HepG2 (cell line): ENCODE measurements at regions not wholly inside any gene's neighbourhood (a gene's known extent, or its start where the extent isn't known, plus 50 kb on each side); places are given as distances from the start of the nearest gene placed in this dataset.

ENCODE experiments used
- ATAC-seq: fragments of 200-7000 bp; cut with Tn5 transposase; 3 replicates; pipeline ENCODE4 v1.9.1; 2020; ENCODE audit warnings: mild to moderate bottlenecking, moderate library complexity
- BruUV-seq: library from RNA; stranded (reverse); fragments of 400-500 nt; replicated peaks from 2 replicates; lab custom pipeline; 2021; lab: Mats Ljungman, UMichigan
- CTCF ChIA-PET: fragments of 300-600 bp; formaldehyde crosslinking; extraction: SDS; loops from one replicate; lab custom pipeline; 2021; ENCODE audit warnings: low total read pairs, inconsistent platforms, low intra/inter-chr PET ratio; lab: Yijun Ruan, JAX
- POLR2A ChIA-PET: fragments of 350-600 bp; sonication (Branson Sonifier 250); formaldehyde crosslinking; loops from one replicate; lab custom pipeline; 2020; ENCODE audit warnings: antibody characterized with exemption, inconsistent platforms; lab: Yijun Ruan, JAX
- DNase-seq: peaks from one replicate; pipeline ENCODE4 v3.0.0-alpha.2; 2015; ENCODE audit warnings: low spot score
- FAIRE-seq: peaks from 3 replicates; lab custom pipeline; 2011; peaks lifted over from hg19 to GRCh38; lab: Jason Lieb, UNC
- H2AFZ ChIP-seq: one replicate; pipeline ENCODE4 v1.6.1; 2011; ENCODE audit warnings: low read length, inconsistent platforms
- H3K27ac ChIP-seq: fragments of 300-600 bp; 3 replicates; pipeline ENCODE4 v1.8.0; 2011; ENCODE audit warnings: mixed run types, mild to moderate bottlenecking, mixed read lengths, low read length, inconsistent platforms; ENCODE audit not compliant: insufficient read depth; ENCODE audit errors: extremely low read length
- H3K27me3 ChIP-seq, 2 experiments: fragments of 200-600 bp in 1 of 2; 2 replicates in 1 of 2; 3 replicates in 1 of 2; pipeline versions ENCODE4 v1.6.0 to v1.8.0; 2011; ENCODE audit warnings: low read length in 2 of 2, mild to moderate bottlenecking in 2 of 2, moderate library complexity in 2 of 2, inconsistent platforms in 1 of 2; ENCODE audit not compliant: insufficient read depth in 2 of 2, control insufficient read depth in 1 of 2
- H3K36me3 ChIP-seq, 2 experiments: fragments of 200-600 bp in 1 of 2; replicated peaks in 1 of 2; 2 replicates in 1 of 2; 3 replicates in 1 of 2; pipeline versions ENCODE4 v1.5.1 to v1.8.0; 2011; ENCODE audit warnings: low read length in 2 of 2, inconsistent platforms in 1 of 2; ENCODE audit not compliant: insufficient read depth in 2 of 2, control insufficient read depth in 1 of 2
- H3K4me1 ChIP-seq: 2 replicates; pipeline ENCODE4 v1.5.1; 2012; ENCODE audit warnings: low read length, inconsistent platforms; ENCODE audit not compliant: insufficient read depth
- H3K4me2 ChIP-seq: 2 replicates; pipeline ENCODE4 v1.6.0; 2011; ENCODE audit warnings: low read depth, low read length, inconsistent platforms
- H3K4me3 ChIP-seq, 3 experiments: fragments of 200-600 bp in 1 of 3; sonication (generic), shearing (Covaris generic) in 1 of 3; replicated peaks in 1 of 3; 2 replicates each; pipeline ENCODE4 v1.5.1; 2011 to 2016; ENCODE audit warnings: low read length in 3 of 3, inconsistent platforms in 2 of 3, low read depth in 2 of 3, mild to moderate bottlenecking in 2 of 3, control low read depth in 1 of 3, mixed read lengths in 1 of 3; ENCODE audit not compliant: insufficient read depth in 1 of 3
- H3K79me2 ChIP-seq: one replicate; pipeline ENCODE4 v1.6.1; 2011; ENCODE audit warnings: low read length, inconsistent platforms; ENCODE audit not compliant: insufficient read depth
- H3K9ac ChIP-seq: 2 replicates; pipeline ENCODE4 v1.6.0; 2011; ENCODE audit warnings: mild to moderate bottlenecking, low read depth, low read length, inconsistent platforms; ENCODE audit not compliant: insufficient read depth
- H3K9me3 ChIP-seq: 2 replicates; pipeline ENCODE4 v1.5.1; 2012; ENCODE audit warnings: mild to moderate bottlenecking, low read length
- H4K20me1 ChIP-seq: 2 replicates; pipeline ENCODE4 v1.6.0; 2011; ENCODE audit warnings: inconsistent platforms, mild to moderate bottlenecking, low read length, moderate library complexity; ENCODE audit not compliant: insufficient read depth
- GABPB1 ChIP-seq: IDR thresholded peaks from 2 replicates; pipeline ENCODE4 v1.6.1; 2016; ENCODE audit warnings: mild to moderate bottlenecking, missing genetic modification reagents, moderate library complexity, missing compliant biosample characterization
- ZNF343 ChIP-seq: sonication (generic); formaldehyde crosslinking; IDR thresholded peaks from 2 replicates; pipeline ENCODE4 v1.4.0; 2020; ENCODE audit warnings: mild to moderate bottlenecking, missing genetic modification reagents
- ZSCAN29 ChIP-seq: sonication (generic); formaldehyde crosslinking; conservative IDR thresholded peaks from 2 replicates; pipeline ENCODE4 v1.4.0; 2020; ENCODE audit warnings: mild to moderate bottlenecking, missing genetic modification reagents
- WGBS: methylation state at CpG from one replicate; pipeline ENCODE4 v1.1.6; 2017; ENCODE audit warnings: low lambda C conversion rate; 5-methylcytosine and 5-hydroxymethylcytosine counted together
- in situ Hi-C: cut with HindIII; loops from 2 replicates; pipeline ENCODE4 v1.10.0; 2017; ENCODE audit warnings: low pct_unique_long_range_greater_than_20kb; ENCODE audit not compliant: extremely low pct_ligation_motif_present
- intact Hi-C: fragments of 100-400 bp; cut with micrococcal nuclease; formaldehyde crosslinking; loops from one replicate; pipeline ENCODE4 v1.10.0; 2022; ENCODE audit not compliant: unreplicated experiment

DNA sequence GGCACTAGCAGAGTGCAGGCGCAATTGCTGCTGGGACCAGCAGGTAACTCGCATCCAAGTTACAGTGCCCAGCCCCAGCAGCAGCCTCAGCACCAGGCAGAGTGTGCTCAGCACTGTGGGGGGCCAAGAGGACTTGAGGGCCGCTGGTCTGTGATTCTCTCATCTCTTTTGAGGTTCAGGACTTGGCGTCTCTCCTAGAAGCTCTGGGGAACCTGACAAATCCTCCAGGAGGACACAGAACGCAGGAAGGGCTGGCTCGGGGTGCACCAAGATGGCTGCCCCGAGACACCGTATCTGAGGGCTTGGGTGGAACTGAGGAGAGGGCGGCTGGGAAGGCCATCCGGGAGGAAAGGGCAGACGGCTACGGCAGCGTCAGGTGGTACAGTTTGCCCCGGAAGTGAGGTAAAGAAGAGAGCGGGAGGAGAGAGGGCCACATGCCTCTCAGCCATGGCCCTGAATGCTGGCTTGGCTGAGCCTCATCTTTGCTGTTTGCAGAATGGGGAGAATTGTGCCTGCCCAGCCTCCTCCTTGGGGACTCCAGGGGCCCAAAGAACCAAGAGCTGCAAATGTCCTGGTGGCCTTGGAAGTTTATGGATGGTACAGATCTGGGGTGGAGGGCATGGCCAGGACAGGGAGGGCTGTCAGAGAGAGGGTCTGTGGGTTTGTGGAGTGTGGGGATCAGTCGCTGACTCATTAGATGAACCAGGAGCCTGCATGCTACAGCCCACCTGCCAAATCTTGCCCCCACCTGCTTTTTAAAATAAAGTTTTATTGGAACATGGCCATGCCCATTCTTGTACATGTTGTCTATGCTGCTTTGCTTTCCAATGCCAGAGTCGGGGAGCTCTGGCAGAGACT is 78.0 kb downstream of the MYEOV start:
- POLR2A ChIA-PET = no interaction called here
- TF ChIP-seq ZSCAN29 = no peak
- 0 out of 2 replicates have a peak, but pooled peaks have one; percentile 26 for TF ChIP-seq GABPB1 (CRISPR knock-in tag)
- Histone ChIP-seq H3K9ac (no peak overlapping the region), H3K9me3 (peaks cover 5% of the 10 kb centered on the region; the same call in 1 of the 2 replicates), H3K36me3 (no peaks in the 10 kb centered on the region), H3K4me2 (no peak overlapping the region), H3K27ac (no peak overlapping the region), H2AFZ (no peak overlapping the region), H4K20me1 (no peaks in the 10 kb centered on the region), H3K4me1 (peaks cover 21% of the 10 kb centered on the region), H3K27me3 (peaks cover 6 to 32% of the 10 kb centered on the region in 2 experiments; a peak in 3 of 5 replicates), H3K4me3 (no peak overlapping the region), H3K79me2 (no peaks in the 10 kb centered on the region)
- CTCF ChIA-PET = no interaction called here
- in situ Hi-C loops = no loop called here
- ATAC-seq = no peak
- WGBS = 49% methylated on average over 15 of the region's 17 CpGs
- no TSS peak for BruUV-seq
- intact Hi-C loops = no loop called here
- no peak for FAIRE-seq
- no peak for DNase-seq

DNA sequence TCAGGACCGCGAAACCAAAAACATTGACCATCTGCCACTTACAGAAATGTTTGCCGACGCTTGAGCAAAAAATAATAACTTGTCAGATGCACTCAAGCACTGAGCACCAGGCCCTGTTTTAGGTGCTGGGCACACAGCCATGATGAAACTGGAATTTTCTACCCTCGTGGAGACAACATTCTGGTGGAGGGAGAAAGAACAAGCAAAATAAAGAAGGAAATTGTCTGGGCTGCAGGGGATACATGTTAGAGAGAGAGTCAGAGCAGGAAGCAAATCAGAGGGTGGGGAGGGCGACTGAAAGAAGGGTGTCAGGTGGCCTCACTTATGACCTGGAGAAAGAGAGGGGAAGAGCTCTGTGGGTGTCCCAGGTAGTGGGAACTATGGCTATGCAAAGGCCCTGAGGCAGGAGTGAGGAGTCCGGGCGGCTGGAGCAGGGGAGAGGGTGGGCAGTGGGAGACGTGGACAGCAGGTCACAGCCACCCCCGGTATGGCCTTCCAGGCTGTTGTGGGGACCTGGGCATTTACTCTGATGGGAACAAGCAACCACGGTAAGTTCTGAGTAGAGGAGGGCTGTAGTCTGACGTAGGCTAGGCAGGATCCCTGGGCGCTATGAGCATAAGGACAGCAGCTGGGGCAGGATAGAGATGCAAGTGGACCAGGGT is 78.8 kb downstream of the MYEOV start:
- peaks cover 21% of the 10 kb centered on the region for H3K4me1 ChIP-seq
- intact Hi-C loops = no loop called here

More for the DNA sequence above, 78.8 kb downstream of the MYEOV start:
- ATAC-seq = no peak
- no peak for DNase-seq
- no TSS peak for BruUV-seq
- FAIRE-seq = no peak
- no peak overlapping the region for H3K4me3 ChIP-seq
- H3K79me2 ChIP-seq = no peaks in the 10 kb centered on the region
- peaks cover 4 to 26% of the 10 kb centered on the region in 2 experiments; a peak in 3 of 5 replicates for H3K27me3 ChIP-seq
- in situ Hi-C loops = no loop called here
- H3K9me3 ChIP-seq = peaks cover 5% of the 10 kb centered on the region; the same call in 1 of the 2 replicates
- H3K9ac ChIP-seq = no peak overlapping the region
- ChIA-PET CTCF (no interaction called here), POLR2A (no interaction called here)
- no peak overlapping the region for H3K4me2 ChIP-seq
- no peak overlapping the region for H2AFZ ChIP-seq
- no peak for TF ChIP-seq ZNF343 (CRISPR knock-in tag)
- no peaks in the 10 kb centered on the region for H3K36me3 ChIP-seq
- no peak overlapping the region for H3K27ac ChIP-seq
- no peaks in the 10 kb centered on the region for H4K20me1 ChIP-seq
- WGBS = 66% methylated on average over 13 of the region's 13 CpGs
